H9 (cell line): ENCODE measurements at regions not wholly inside any gene's neighbourhood (a gene's known extent, or its start where the extent isn't known, plus 50 kb on each side); places are given as distances from the start of the nearest gene placed in this dataset.

Source experiments
- DNase-seq: peaks from one replicate; pipeline ENCODE4 v3.0.0-alpha.2; 2017
- H2AFZ ChIP-seq: one replicate; pipeline ENCODE4 v1.6.1; 2013; ENCODE audit warnings: mild to moderate bottlenecking, low read length, control low read depth, moderate library complexity
- H2AK5ac ChIP-seq: 2 replicates; pipeline ENCODE4 v1.6.1; 2013; ENCODE audit warnings: low read length, control low read depth, mixed read lengths; ENCODE audit not compliant: insufficient read length
- H2BK120ac ChIP-seq: one replicate; pipeline ENCODE4 v1.6.1; 2013; ENCODE audit warnings: low read depth, mild to moderate bottlenecking, low read length, control low read depth, inconsistent platforms; ENCODE audit not compliant: poor library complexity, severe bottlenecking
- H2BK12ac ChIP-seq: 2 replicates; pipeline ENCODE4 v1.6.1; 2013; ENCODE audit warnings: low read length, control low read depth, mixed read lengths, low read depth; ENCODE audit not compliant: insufficient read length
- H2BK15ac ChIP-seq: 2 replicates; pipeline ENCODE4 v1.6.1; 2013; ENCODE audit warnings: low read depth, low read length, control low read depth
- H2BK20ac ChIP-seq: one replicate; pipeline ENCODE4 v1.6.1; 2013; ENCODE audit warnings: low read depth, mild to moderate bottlenecking, low read length, control low read depth, inconsistent platforms; ENCODE audit not compliant: poor library complexity, severe bottlenecking
- H2BK5ac ChIP-seq: 2 replicates; pipeline ENCODE4 v1.6.1; 2013; ENCODE audit warnings: low read length, control low read depth, mixed read lengths; ENCODE audit not compliant: insufficient read length
- H3K14ac ChIP-seq: 2 replicates; pipeline ENCODE4 v1.6.1; 2013; ENCODE audit warnings: low read length, control low read depth; ENCODE audit not compliant: insufficient read depth
- H3K18ac ChIP-seq: 2 replicates; pipeline ENCODE4 v1.6.1; 2013; ENCODE audit warnings: low read depth, mild to moderate bottlenecking, mixed read lengths, low read length, control low read depth; ENCODE audit not compliant: insufficient read length
- H3K23ac ChIP-seq: 2 replicates; pipeline ENCODE4 v1.6.1; 2013; ENCODE audit warnings: low read length, control low read depth, mixed read lengths, low read depth; ENCODE audit not compliant: insufficient read length
- H3K23me2 ChIP-seq: 2 replicates; pipeline ENCODE4 v1.6.1; 2013; ENCODE audit warnings: low read depth, mild to moderate bottlenecking, mixed read lengths, low read length, control low read depth; ENCODE audit not compliant: insufficient read length, poor library complexity, severe bottlenecking
- H3K27ac ChIP-seq: 2 replicates; pipeline ENCODE4 v1.5.1; 2013; ENCODE audit warnings: low read length, control low read depth, mixed read lengths, low read depth; ENCODE audit not compliant: insufficient read length
- H3K27me3 ChIP-seq: 2 replicates; pipeline ENCODE4 v1.6.1; 2013; ENCODE audit warnings: low read length, control low read depth, inconsistent platforms; ENCODE audit not compliant: insufficient read depth
- H3K4ac ChIP-seq: 2 replicates; pipeline ENCODE4 v1.6.1; 2013; ENCODE audit warnings: low read depth, mild to moderate bottlenecking, control low read depth, inconsistent platforms, low read length, moderate library complexity
- H3K4me1 ChIP-seq: 2 replicates; pipeline ENCODE4 v1.6.1; 2013; ENCODE audit warnings: low read length, control low read depth, inconsistent platforms; ENCODE audit not compliant: insufficient read depth
- H3K4me2 ChIP-seq: 2 replicates; pipeline ENCODE4 v1.6.1; 2013; ENCODE audit warnings: low read length, control low read depth, mixed read lengths; ENCODE audit not compliant: insufficient read length, insufficient read depth
- H3K56ac ChIP-seq: 2 replicates; pipeline ENCODE4 v1.6.1; 2013; ENCODE audit warnings: low read depth, mild to moderate bottlenecking, mixed read lengths, low read length, control low read depth; ENCODE audit not compliant: insufficient read length
- H3K79me1 ChIP-seq: 2 replicates; pipeline ENCODE4 v1.6.1; 2013; ENCODE audit warnings: low read depth, mild to moderate bottlenecking, moderate library complexity, low read length, control low read depth, inconsistent platforms; ENCODE audit not compliant: insufficient read depth, poor library complexity, severe bottlenecking
- H3K79me2 ChIP-seq: 2 replicates; pipeline ENCODE4 v1.6.1; 2013; ENCODE audit warnings: low read length, control low read depth, inconsistent platforms; ENCODE audit not compliant: insufficient read depth
- H3K9ac ChIP-seq: 2 replicates; pipeline ENCODE4 v1.6.1; 2013; ENCODE audit warnings: low read length, control low read depth, mixed read lengths; ENCODE audit not compliant: insufficient read length; ENCODE audit errors: extremely low read depth
- H3K9me3 ChIP-seq: one replicate; pipeline ENCODE4 v1.6.1; 2013; ENCODE audit warnings: low read depth, low read length, inconsistent platforms; ENCODE audit not compliant: control insufficient read depth
- H3T11ph ChIP-seq: one replicate; pipeline ENCODE4 v1.6.1; 2013; ENCODE audit warnings: mild to moderate bottlenecking, low read length, control low read depth, inconsistent platforms
- H4K20me1 ChIP-seq: one replicate; pipeline ENCODE4 v1.6.1; 2013; ENCODE audit not compliant: control insufficient read depth, insufficient read length, insufficient read depth
- H4K5ac ChIP-seq: 2 replicates; pipeline ENCODE4 v1.6.1; 2013; ENCODE audit warnings: low read depth, mild to moderate bottlenecking, mixed read lengths, low read length, control low read depth; ENCODE audit not compliant: insufficient read length
- H4K8ac ChIP-seq: replicated peaks from 2 replicates; pipeline ENCODE4 v1.6.1; 2013; ENCODE audit warnings: low read length, control low read depth, mixed read lengths, low read depth; ENCODE audit not compliant: insufficient read length
- H4K91ac ChIP-seq: 2 replicates; pipeline ENCODE4 v1.6.1; 2013; ENCODE audit warnings: low read depth, mild to moderate bottlenecking, moderate library complexity, mixed read lengths, low read length, control low read depth; ENCODE audit not compliant: insufficient read length
- H3K27ac Mint-ChIP-seq, 3 experiments: 2 replicates in 2 of 3; 3 replicates in 1 of 3; pipeline ENCODE4 v1.8.0; 2020 to 2021; ENCODE audit warnings: mixed read lengths in 3 of 3, mild to moderate bottlenecking in 1 of 3, moderate library complexity in 1 of 3
- H3K27me3 Mint-ChIP-seq: 2 replicates; pipeline ENCODE4 v1.8.0; 2021; ENCODE audit warnings: low read depth, mild to moderate bottlenecking, moderate library complexity, mixed read lengths
- H3K36me3 Mint-ChIP-seq, 3 experiments: 2 replicates in 2 of 3; 3 replicates in 1 of 3; pipeline ENCODE4 v1.8.0; 2020 to 2021; ENCODE audit warnings: low read depth in 3 of 3, mixed read lengths in 3 of 3; ENCODE audit not compliant: insufficient read depth in 1 of 3
- H3K4me1 Mint-ChIP-seq, 2 experiments: 2 replicates each; pipeline ENCODE4 v1.8.0; 2020; ENCODE audit warnings: mixed read lengths in 2 of 2
- H3K4me3 Mint-ChIP-seq, 2 experiments: 2 replicates in 1 of 2; 3 replicates in 1 of 2; pipeline ENCODE4 v1.8.0; 2020 to 2021; ENCODE audit warnings: mild to moderate bottlenecking in 2 of 2, mixed read lengths in 2 of 2, moderate library complexity in 1 of 2
- H3K9me3 Mint-ChIP-seq, 2 experiments: 2 replicates in 1 of 2; 3 replicates in 1 of 2; pipeline ENCODE4 v1.8.0; 2020; ENCODE audit warnings: mild to moderate bottlenecking in 2 of 2, mixed read lengths in 2 of 2, moderate library complexity in 1 of 2
- CTCF ChIP-seq: fragments of 200-600 bp; sonication (generic); conservative IDR thresholded peaks from 3 replicates; pipeline ENCODE4 v1.8.0; 2021; ENCODE audit warnings: antibody characterized with exemption, mild to moderate bottlenecking
- WGBS: extraction: QIAGEN DNeasy Blood & Tissue Kit; methylation state at CpG from one replicate; pipeline ENCODE4 v1.1.7; 2013; ENCODE audit warnings: missing lambda C conversion rate, low lambda C conversion rate, mixed read lengths; ENCODE audit not compliant: insufficient read length; ENCODE audit errors: extremely low coverage; 5-methylcytosine and 5-hydroxymethylcytosine counted together

GRCh38 chr5:17050236-17050635 lies 114.1 kb upstream of the MYO10 start:
- Histone ChIP-seq H3K79me1 (no peaks in the 10 kb centered on the region), H2AK5ac (no peak overlapping the region), H3K79me2 (no peaks in the 10 kb centered on the region), H2AFZ (no peak overlapping the region), H2BK15ac (no peak overlapping the region), H2BK5ac (no peak overlapping the region), H3K56ac (no peak overlapping the region), H2BK120ac (no peak overlapping the region), H4K8ac (no peak overlapping the region), H4K20me1 (no peaks in the 10 kb centered on the region), H2BK12ac (no peak overlapping the region), H3T11ph (no peak overlapping the region), H2BK20ac (no peak overlapping the region), H3K4ac (no peak overlapping the region), H3K27ac (no peak overlapping the region), H4K91ac (no peak overlapping the region), H3K23me2 (no peaks in the 10 kb centered on the region), H3K9ac (no peak overlapping the region), H3K27me3 (no peaks in the 10 kb centered on the region), H3K4me1 (no peaks in the 10 kb centered on the region), H3K18ac (no peak overlapping the region), H3K9me3 (no peaks in the 10 kb centered on the region), H3K14ac (no peak overlapping the region), H3K4me2 (no peak overlapping the region), H4K5ac (no peak overlapping the region), H3K23ac (no peak overlapping the region)
- Mint-ChIP-seq H3K36me3 (no peaks in the 10 kb centered on the region), H3K9me3 (no peaks in the 10 kb centered on the region), H3K27ac (no peak overlapping the region), H3K27me3 (peaks cover 2% of the 10 kb centered on the region; the same call in 1 of the 2 replicates), H3K4me1 (no peaks in the 10 kb centered on the region; a peak in 1 of 4 replicates), H3K4me3 (no peak overlapping the region)
- no peak for TF ChIP-seq CTCF
- WGBS, result no CpG with 5 or more reads among the region's 3 CpGs
- DNase-seq, result no peak
